Activated CD4-positive, alpha-beta T cell treated with anti-CD3 and anti-CD28 coated beads, Interleukin-10, Interleukin-2, amounts not matched to agents 100 ng/mL and 50 ng/mL, durations not matched to agents 16 hours and 8 hours (primary cell): ENCODE measurements at regions not wholly inside any gene's neighbourhood (a gene's known extent, or its start where the extent isn't known, plus 50 kb on each side); places are given as distances from the start of the nearest gene placed in this dataset.

Experiments
- DNase-seq: peaks from one replicate; pipeline ENCODE4 v3.0.0-alpha.2; 2020

DNA sequence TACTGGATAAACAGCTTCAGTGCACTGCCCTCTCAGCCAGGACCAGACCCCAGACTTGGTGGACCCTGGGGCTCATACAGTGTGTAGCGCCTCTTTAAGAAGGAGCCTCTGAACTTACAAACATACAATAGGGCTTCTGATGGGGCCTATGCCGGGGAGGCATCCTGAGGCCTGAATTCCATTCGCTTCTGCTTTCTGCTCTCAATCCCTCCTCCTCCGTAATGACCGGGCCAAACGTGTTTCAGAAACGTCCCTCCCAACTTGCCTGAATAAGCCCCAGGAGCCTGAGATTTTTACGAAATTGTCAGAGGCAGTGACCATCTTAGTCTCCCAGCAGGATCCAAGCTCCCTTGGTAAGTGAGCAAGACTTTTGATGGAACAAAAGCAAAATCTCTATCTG is 128.1 kb upstream of the BOD1 start:
- no peak for DNase-seq

DNA sequence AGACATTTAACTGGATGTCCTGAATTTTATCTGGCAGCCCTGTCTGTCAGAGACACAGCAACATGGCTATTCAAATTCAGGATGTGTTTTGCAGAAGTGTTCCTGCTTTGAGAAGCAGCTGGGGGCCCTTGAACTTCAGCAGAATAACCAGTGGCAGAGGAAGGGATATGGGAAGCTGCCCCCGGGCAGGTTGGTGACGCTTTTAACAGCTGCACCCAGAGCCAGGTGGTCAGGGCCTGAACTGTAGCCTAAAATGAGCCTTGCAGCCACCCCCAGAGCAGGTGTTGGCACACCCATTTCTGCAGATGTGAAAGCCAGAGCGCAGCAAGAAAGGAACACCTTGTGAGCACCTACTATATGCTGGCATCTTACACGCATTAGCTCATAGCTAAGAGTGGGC is 128.7 kb upstream of the BOD1 start:
- DNase-seq: no peak

DNA sequence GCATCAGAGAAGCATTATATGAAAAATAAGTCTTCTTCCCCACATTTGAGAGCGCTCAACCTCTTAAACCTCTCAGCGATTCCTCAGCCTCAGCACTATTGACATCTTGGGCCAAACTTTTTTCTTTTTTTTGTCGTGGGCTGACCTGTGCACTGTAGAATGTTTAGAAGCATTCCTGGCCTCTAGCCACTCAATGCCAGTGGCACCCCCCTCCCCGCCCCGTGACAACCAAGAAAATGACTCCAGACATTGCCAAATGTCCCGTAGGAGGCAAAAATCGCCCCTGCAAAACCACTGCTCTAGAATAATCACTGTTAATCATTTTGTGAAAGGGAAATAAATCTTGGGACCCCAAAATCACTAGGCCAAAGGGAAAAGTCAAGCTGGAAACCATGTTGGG is 129.1 kb upstream of the BOD1 start:
- no peak for DNase-seq

DNA sequence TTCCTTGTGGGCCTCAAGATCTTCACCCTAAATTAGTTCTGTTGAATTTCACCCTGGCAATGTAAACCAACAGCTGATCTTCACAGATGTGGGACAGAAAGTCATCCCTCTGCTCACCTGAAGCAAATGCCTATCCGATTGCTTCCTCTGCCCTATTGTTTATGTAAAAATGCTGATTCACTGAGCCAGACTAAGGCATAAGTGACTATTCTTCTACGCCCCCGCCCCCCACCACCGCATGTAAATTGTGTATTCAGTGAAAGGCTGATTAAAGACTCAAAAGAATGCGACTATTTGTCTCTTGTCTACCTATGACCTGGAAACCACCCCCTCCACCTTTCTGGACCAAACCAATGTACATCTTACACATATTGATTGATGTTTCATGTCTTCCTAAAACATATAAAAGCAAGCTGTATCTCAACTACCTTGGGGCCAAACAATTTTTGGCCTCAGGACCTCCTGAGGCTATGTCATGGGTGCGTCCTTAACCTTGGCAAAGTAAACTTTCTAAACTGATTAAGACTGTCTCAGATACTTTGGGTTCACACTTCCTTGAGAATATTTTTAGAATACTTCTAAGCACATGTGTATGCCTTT is 129.7 kb upstream of the BOD1 start:
- DNase-seq: no peak

DNA sequence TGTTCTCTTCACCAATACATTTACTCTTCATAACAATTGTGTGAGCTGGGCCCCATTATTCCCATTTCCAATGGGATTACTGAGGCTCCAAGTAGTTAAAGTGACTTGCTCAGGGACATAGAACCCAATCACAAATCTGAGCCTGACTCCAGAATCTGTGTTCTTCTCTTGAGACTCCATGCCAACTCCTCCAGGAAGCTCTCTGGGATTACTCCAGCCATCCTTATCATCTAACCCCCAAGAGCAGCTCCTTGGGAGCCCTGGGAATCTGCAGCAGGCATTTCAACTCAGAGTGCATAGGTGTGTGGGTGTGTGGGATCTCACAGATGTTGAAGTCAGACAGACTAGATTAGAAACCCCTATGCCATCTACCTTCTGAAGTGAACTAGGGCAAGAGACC is 131.4 kb upstream of the BOD1 start:
- DNase-seq: no peak

DNA sequence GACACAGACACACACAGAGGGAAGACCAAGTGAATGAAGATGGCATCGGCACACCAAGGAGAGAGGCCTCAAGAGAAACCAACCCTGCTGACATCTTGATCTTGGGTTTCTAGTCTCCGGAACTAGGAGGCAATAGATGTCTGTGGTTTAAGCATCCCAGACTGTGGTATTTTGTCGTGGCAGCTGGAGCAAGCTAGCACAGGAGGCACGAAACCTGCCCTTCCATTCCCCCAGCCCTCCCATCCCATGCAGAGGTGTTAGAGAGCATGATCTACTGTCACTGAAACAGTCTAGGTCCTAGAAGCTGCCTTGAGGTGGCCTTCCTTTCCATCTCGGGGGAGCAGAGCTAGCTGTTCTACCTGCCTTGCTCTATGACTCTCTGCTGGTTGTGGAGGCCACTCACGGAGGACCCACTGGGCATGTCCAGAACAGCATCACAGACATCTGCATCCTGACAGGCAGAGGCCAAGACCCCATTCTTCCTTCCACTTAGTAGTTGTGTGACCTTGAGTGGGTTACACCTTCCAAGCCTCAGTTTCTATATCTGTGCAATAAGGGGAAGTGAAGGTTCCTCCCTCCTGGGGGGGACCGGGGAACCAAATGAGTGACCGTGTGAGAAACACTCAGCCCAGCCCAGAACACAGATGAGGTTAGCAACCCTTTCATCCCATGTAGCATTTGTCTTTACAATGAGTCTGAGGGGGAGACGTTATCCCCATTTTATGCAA is 134.3 kb upstream of the BOD1 start:
- DNase-seq: no peak

DNA sequence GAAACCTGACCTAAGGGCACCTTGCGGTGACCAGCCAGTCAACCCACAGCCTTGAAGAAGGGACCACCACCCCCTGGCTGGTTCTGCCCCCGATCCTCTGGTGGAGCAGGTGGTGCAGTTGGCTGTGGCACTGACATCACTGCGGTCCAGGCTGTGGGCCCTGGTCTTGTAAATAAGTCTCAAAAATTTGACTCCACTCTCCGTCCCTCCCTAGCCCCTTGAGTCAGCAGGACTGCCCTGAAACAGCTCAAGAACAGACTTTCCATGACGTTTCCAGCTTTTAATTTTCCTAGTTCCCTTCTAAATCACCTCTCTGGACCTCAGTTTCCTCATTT is 134.8 kb upstream of the BOD1 start:
- DNase-seq: no peak

DNA sequence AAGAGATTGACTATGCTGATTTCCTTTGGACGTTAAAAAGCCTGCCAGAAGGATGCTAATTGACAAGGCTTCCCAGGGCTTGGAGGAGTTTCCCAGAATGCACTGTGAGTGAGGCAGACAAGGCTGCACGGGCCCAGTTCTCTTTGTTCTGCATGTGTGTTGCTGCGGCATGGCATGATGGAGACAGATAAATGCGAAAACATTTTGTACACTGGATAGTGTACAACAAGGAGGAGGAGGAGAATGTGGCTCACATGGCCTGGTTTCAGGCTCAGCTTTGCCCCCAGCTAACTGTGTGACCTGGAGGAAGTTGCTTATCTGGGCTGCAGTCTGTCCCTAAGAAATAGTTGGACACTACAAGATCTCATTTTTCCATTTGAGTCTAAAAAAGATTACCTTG is 135.5 kb upstream of the CPEB4 start:
- DNase-seq: no peak

DNA sequence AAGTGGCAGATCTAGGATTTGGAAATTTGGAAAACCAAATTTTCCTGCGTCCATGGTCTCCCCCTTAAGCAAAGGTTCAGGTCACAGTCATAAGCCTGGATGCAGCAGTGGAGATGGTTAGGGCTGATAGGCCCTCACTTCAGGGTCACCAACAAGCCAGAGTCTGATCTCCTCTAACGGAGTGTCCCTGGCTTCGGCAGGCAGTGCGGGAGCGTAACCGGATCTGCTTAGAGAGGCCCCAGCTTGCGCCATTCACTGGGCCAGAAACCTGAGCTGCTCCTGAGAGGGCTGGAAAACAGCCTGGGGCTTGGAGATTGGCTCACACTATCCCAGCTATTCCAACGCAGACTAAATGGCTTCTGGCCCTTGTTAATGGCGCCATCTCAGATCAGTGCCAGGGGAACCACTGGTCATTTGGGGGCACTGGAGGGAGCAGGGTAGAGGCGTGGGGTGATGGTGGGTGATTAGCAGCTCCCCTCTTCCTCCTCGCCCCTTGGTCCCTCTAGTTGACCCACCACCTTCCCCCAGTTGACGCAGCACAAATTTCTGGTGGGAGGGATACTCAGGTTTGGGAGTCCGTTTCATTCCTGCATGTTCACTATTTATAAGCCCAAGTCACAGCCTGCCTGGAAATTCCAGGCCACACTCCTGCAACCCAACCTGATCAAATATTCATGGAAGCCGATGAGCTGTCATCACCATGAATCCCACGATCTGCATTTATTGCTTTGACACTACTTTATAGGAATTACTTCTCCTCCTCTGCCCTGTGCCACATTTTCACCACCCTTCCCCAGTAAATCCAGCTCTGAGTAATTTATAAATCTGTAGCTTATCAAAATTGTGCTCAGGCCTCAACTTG is 134.6 kb upstream of the CPEB4 start:
- no peak for DNase-seq

DNA sequence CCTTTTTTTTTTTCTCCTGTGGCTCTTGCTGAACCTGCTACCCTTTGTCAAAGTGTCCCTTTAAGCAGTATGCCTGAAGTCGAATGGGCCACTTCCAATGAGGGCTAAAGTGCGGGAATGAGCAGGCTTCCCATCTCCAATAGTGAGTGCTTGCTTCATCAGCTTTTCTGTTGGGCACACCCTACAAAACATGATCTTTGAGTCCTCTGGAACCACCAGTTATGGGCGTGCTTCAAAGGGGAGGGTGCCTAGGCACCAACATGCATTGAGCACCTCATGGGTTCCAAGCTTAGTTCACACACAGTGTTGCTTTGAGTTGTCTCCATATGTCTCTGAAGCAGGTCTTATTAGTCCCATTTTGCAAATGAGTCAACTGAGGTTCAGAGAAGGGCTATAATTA is 132.8 kb upstream of the CPEB4 start:
- no peak for DNase-seq

DNA sequence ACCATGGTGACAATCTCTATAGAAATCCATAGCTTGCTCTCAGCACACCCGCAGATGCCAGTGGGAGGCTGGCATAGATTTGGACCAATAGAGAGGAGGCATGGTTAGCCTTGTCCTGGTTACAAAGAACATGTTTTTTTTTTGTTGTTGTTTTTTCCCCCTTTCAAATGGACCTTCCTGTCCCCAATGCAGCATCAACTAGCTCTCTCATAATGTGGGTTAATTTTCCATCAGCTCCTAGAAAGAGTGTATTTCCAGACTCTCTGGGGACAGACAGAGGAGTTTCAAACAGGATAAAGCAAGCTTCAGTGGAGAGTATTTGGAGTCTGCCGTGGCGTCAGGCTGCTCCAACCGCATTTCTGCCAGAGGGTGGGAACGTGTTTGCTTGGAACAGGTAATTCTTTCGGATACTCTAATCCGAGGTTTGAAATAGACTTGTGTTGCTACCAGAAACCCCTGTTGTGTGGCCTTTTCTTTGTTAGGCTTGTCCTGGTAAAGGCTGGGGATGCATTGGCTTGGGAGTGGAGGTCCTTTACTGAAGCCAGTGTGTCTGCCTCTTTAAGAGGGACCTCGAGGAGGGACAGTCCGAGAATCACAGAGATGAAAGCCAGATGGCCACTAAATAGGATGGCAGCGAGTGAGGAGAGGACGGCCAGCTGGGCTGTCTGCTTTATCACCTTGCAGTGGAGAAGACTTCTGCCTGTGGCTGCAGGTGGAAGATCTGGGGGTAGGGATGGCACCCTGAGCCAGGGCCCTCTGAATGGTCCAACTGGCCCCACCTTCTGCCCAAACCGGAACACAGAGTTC is 130.5 kb upstream of the CPEB4 start:
- DNase-seq: no peak

DNA sequence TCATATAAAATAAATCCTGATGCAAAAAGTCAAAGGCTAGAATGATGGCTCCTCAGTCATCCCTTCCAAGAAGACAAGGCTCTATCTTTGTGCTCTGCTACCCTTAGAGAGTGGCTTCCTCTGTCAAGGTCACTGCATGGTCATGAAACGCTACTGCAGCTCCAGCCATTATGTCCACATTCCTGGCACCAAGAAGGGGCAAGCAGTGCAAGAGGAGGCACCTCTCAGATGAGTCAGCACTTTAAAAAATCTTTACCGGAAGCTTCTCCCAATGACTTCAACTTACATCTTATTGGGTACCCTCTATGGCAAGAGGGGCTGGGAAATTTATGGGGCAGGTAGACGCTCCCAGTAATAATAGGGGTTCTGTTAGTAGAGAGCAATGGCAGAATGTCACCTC is 129.5 kb upstream of the CPEB4 start:
- DNase-seq: no peak

DNA sequence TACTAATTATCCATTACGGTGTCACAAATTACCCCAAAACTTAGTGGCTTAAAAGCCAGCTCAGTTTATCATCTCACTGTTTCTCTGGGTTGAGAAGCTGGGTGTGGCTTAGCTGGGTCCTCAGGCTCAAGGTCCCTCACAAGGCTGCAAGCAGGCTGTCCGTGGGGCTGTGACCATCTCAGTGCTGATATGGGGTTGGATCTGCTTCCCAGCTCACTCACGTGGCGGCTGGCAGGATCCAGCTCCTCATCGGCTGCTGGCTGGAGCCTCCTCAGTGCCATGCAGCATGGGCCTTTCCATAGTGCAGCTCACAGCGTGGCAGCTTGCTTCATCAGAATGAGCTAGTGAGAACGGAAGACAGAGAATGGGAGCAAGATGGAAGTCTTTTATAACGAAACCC is 128.5 kb upstream of the CPEB4 start:
- no peak for DNase-seq

DNA sequence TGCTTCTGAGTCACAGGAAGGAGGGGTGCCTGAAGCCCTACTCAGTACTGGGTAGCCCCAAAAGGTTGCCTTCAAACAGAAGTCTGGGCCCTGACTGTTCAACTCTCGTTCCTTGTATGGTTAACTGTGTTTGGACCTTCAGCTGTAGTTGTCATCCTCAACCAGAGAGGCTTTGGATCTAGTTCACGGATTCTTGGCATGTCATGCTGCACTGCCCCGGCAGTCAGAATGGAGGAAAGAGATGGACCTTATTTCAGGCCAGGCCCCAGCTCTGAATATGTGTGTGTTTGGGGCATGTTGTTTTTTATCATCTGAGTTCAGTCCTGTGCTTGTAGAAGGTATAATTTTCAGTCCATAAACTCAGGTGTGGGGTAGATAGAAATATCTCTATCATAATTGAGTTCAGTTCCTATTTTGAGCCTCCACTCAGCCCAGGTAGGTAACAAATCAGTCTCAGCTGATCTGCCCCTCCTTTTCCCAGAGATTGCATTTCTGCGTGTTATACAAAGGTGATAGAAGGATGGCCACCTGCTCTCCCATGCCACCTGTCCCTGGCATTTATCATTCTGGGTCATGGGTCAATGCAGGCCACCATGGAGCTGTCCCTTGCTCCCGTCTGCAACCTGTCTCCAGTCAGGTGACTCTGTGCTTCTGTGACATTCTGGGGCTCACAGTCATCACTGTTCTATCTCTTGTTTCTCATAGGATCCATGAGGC is 127.5 kb upstream of the CPEB4 start:
- DNase-seq: no peak

DNA sequence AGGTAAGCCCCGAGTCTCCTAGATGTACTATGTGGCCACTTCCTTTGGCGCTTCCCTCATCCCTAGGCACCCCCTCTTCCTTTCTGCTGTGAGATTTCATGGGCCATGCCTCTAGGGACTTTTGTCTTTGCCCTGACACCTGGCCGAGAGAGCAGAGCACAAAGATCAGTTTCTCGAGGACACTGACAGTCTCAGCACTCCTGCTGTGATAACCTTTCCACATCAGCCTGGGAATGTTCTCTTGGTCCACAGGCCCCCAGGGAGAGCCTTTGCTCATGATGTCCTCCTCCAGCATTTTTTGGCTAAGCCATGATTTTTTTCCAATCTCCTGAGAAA is 127.0 kb upstream of the CPEB4 start:
- DNase-seq: no peak

DNA sequence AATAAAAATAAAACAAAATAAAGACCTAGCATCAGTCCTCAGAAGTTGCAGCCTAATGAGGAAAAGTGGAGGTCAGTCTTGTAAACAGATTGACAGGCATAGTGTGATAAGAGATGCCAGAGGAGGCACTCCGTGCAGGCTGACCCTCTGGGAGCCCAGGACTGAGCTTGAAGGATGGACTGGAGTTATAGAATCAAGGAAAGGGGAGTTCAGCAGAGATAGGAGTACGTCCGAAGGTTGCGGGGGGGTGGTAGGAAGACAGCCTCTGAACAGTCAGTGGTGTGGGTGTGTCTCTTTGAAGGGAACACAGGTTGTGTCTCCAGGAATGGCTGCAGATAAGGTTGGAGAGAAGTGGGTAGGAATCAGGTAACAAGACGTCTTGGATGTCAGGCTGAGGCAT is 126.1 kb upstream of the CPEB4 start:
- DNase-seq: no peak

DNA sequence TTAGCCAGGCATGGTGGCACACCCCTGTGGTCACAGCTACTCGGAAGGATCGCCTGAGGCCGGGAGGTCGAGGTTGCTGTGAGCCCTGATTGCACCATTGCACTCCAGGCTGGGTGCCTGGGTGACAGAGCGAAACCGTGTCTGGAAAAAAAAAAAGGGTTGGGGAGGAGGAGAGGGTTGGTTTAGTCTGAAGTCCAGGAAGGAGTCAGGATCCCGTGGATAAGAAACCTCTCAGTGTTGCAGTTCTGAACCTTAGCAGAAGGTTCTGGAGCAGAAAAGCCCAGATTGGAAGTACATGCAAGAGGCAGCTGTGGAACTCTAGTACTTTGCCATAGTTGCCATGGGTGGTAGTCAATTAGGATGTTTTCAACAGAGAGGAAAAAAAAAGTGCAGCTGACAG is 125.2 kb upstream of the CPEB4 start:
- no peak for DNase-seq

DNA sequence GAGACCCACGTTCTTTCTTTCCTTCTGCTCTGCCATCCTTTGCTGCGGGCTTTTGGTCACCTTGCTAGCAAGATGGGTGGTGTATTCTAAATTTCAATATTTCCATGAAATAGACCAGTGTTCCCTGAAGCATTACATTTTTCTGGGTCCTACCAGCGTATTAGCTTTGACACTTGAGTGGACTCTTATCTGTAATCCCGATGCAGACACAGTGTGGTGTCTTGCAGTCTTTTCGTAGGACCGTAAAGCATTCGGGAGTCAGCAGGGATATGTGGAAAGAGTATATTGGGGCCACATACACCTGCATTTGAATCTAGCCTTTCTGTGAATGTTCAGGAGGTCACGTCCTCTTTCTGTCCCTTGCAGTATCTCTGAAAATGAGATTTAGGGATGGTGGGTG is 124.7 kb upstream of the CPEB4 start:
- no peak for DNase-seq

DNA sequence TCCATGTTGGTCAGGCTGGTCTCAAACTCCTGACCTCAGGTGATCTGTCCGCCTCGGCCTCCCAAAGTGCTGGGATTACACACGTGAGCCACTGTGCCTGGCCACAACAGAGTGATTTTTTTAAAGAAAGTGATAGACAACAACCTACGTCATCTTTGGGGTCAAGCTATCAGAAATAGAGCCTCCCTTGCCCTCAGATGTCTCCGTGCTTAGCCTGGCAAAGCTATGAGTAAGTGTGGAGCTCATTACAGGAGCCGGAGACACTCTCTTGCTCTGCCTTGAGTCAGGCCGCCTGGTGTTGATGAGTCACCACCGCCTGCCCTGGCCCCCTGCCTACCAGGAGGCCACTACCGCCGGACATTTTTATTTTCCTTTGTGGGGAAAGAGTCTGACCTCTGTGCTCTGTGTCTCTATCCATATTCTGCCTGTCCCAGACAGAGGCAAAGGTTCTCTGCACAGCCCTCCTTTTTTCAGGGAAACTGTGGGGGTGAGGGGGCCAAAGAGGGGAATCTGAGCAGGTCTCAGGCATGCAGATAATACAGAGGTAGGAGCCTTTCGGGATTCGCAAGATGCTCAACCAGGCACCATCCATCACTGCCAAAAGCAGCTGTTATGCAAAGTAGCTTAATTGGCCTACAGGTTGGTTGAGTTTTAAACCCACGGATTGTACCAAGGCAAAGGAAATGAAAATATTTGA is 123.7 kb upstream of the CPEB4 start:
- no peak for DNase-seq

DNA sequence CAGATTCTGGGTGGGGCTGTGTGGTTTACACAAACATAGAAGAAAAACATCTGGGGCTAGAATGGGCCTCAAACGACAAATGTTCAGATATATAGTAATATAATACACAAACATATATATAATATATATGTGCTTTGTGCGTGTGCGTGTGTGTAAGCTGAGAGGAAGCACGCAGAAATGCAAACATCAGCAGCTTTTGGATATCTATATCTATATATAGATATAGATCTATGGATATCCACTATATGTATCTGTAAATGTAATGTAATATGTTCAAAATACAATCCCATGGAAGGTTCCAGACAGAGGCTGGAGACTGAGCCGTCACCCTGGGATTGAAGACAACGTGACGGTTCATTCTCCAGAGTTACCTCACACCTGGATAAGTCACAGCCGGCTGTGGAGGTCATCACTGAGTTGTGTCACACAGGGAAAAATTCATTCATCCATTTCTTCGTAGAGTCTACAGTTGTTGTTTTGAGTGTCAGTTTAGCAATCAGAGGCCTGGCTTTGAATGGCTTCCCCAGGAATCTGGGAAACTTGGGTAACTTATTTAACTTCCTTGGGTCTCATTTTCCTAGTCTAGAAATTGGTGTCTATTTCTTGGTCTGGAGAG is 123.0 kb upstream of the CPEB4 start:
- no peak for DNase-seq

DNA sequence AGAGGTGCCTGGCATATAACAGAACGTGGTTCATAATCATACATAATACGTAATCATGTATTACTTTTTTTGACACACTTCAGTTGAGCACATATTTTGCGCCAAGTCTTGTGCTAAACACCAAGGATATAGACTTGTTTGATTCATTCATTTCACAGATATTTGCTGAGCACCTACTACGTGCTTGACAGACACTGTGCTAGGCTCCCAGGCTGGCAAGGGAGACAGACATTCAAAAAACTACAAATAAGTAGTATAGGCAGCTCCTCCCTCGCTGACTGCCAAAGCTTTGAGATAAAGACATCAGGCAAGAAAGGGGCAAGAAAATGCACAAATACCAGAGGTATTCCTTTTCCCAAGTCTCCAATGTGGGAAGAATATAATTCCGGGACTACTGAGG is 122.5 kb upstream of the CPEB4 start:
- DNase-seq: no peak
